ENCODE measurements at regions not wholly inside any gene's neighbourhood (a gene's known extent, or its start where the extent isn't known, plus 50 kb on each side); places are given as distances from the start of the nearest gene placed in this dataset.

GRCh38 chr4:179027569-179027968 lies 1585.3 kb upstream of the AGA start:
- DNase-seq (ENCODE audit: low spot score in 2 of 2) = no peak
- no peak overlapping the region for H3K4me3 ChIP-seq (ENCODE audit: low read depth, poor library complexity, severe bottlenecking)
- intact Hi-C loops (cut with DNase I; ENCODE audit: low total_unique reads) = no loop called here
- 77 to 78% methylated on average over 4 of the region's 4 CpGs for WGBS, 2 donors
- TF ChIP-seq CTCF (IDR thresholded peaks at IDR 0.05) (no peak), POLR2A (IDR thresholded peaks at IDR 0.05) (no peak)

- TF ChIP-seq CTCF (IDR thresholded peaks at IDR 0.05) = no peak
- no peak for TF ChIP-seq POLR2A (IDR thresholded peaks at IDR 0.05)
- H3K4me3 ChIP-seq (ENCODE audit: low read depth, poor library complexity, severe bottlenecking) = no peak overlapping the region
- 81 to 86% methylated on average over 2 of the region's 2 CpGs for WGBS, 2 donors
- DNase-seq (ENCODE audit: low spot score in 2 of 2) = no peak
- intact Hi-C loops (cut with DNase I; ENCODE audit: low total_unique reads) = no loop called here
Observed at GRCh38 chr4:179028321-179028720, 1586.1 kb upstream of the AGA start.

- no peak for TF ChIP-seq POLR2A (IDR thresholded peaks at IDR 0.05)
- no peak for TF ChIP-seq CTCF (IDR thresholded peaks at IDR 0.05)
Observed at GRCh38 chr4:179029683-179030082, 1587.4 kb upstream of the AGA start.

GRCh38 chr4:179040259-179040658 lies 1598.0 kb upstream of the AGA start:
- DNase-seq (ENCODE audit: low spot score in 2 of 2) = no peak
- H3K4me3 ChIP-seq (ENCODE audit: low read depth, poor library complexity, severe bottlenecking) = no peak overlapping the region
- intact Hi-C loops (cut with DNase I; ENCODE audit: low total_unique reads) = no loop called here
- WGBS, 2 donors = 40 to 43% methylated on average over 1 of the region's 1 CpG
- TF ChIP-seq CTCF (IDR thresholded peaks at IDR 0.05) (no peak), POLR2A (IDR thresholded peaks at IDR 0.05) (no peak)

More at GRCh38 chr4:179029683-179030082, 1587.4 kb upstream of the AGA start:
- H3K4me3 ChIP-seq (ENCODE audit: low read depth, poor library complexity, severe bottlenecking) = no peak overlapping the region
- no peak for DNase-seq (ENCODE audit: low spot score in 2 of 2)
- intact Hi-C loops (cut with DNase I; ENCODE audit: low total_unique reads) = no loop called here
- 57 to 84% methylated on average over 1 of the region's 1 CpG for WGBS, 2 donors

- TF ChIP-seq POLR2A (IDR thresholded peaks at IDR 0.05) (no peak), CTCF (IDR thresholded peaks at IDR 0.05) (no peak)
- 56 to 66% methylated on average over 6 of the region's 6 CpGs for WGBS, 2 donors
- H3K4me3 ChIP-seq (ENCODE audit: low read depth, poor library complexity, severe bottlenecking) = no peak overlapping the region
- intact Hi-C loops (cut with DNase I; ENCODE audit: low total_unique reads) = no loop called here
- no peak for DNase-seq (ENCODE audit: low spot score in 2 of 2)
Observed at GRCh38 chr4:179048839-179049453, 1606.7 kb upstream of the AGA start.

GRCh38 chr4:179051206-179051605 lies 1609.0 kb upstream of the AGA start:
- intact Hi-C loops (cut with DNase I; ENCODE audit: low total_unique reads) = no loop called here
- no peak for DNase-seq (ENCODE audit: low spot score in 2 of 2)
- H3K4me3 ChIP-seq (ENCODE audit: low read depth, poor library complexity, severe bottlenecking) = no peak overlapping the region
- WGBS, 2 donors = 20 to 27% methylated on average over 1 of the region's 1 CpG
- no peak for TF ChIP-seq POLR2A (IDR thresholded peaks at IDR 0.05)
- TF ChIP-seq CTCF (IDR thresholded peaks at IDR 0.05) = no peak
